ENCODE measurements at regions not wholly inside any gene's neighbourhood (a gene's known extent, or its start where the extent isn't known, plus 50 kb on each side); places are given as distances from the start of the nearest gene placed in this dataset.

DNA sequence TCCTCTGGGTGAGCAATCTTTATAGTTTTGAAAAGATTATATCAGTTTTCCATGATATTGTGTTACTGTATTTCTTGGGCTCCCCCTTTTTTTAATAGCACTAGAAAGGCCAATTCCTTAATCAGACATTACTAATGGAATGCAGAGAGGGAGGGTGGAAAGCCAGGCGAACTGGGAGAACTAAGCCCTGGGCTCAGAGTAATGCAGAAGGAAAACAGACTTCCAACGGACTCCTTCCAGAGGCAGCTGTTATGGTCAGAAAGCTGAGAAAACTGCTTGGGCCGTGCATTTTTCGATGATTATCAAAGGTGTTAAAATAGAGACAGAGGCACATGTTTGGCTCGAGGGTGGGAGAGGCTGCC is 206.3 kb downstream of the FOXD2 start:
- Histone ChIP-seq H3K36me3 (ENCODE audit: low read depth) (no peaks in the 10 kb centered on the region), H3K4me3 (no peak overlapping the region), H3K9me3 (no peaks in the 10 kb centered on the region), H3K4me1 (ENCODE audit: low read depth) (no peaks in the 10 kb centered on the region)
- intact Hi-C loops (cut with DNase I, micrococcal nuclease) = no loop called here
- ATAC-seq (no peak), DNase-seq (no peak)
- TF ChIP-seq, protein P1, sequence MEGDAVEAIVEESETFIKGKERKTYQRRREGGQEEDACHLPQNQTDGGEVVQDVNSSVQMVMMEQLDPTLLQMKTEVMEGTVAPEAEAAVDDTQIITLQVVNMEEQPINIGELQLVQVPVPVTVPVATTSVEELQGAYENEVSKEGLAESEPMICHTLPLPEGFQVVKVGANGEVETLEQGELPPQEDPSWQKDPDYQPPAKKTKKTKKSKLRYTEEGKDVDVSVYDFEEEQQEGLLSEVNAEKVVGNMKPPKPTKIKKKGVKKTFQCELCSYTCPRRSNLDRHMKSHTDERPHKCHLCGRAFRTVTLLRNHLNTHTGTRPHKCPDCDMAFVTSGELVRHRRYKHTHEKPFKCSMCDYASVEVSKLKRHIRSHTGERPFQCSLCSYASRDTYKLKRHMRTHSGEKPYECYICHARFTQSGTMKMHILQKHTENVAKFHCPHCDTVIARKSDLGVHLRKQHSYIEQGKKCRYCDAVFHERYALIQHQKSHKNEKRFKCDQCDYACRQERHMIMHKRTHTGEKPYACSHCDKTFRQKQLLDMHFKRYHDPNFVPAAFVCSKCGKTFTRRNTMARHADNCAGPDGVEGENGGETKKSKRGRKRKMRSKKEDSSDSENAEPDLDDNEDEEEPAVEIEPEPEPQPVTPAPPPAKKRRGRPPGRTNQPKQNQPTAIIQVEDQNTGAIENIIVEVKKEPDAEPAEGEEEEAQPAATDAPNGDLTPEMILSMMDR (IDR thresholded peaks at IDR 0.05) = no peak

DNA sequence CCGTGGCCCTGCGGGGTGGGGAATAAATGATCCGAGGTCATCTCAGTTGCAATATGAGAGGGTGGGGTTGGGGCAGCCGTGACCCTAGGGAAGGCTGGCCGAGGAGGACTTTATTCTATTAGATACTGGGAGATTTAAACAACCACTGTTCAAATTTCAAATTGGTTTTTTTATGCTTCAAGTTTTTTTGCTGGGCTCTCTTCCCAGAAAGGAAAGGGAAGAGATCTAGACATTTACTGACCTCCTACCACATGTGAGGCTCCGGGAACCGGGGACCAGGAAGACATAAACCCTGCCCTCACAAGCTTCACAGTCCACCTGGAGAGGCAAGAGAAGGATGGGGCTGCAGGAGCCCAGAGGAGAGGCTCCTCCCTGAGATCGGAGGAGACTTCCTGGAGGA is 207.3 kb downstream of the FOXD2 start:
- Histone ChIP-seq H3K9me3 (no peaks in the 10 kb centered on the region), H3K4me1 (ENCODE audit: low read depth) (peaks cover 2% of the 10 kb centered on the region), H3K36me3 (ENCODE audit: low read depth) (no peaks in the 10 kb centered on the region), H3K4me3 (no peak overlapping the region)
- TF ChIP-seq, protein P1 (IDR thresholded peaks at IDR 0.05) = no peak
- intact Hi-C loops (cut with DNase I, micrococcal nuclease) = no loop called here
- DNase-seq (no peak), ATAC-seq (no peak)

GRCh38 chr1:47646676-47647075 is 208.8 kb downstream of the FOXD2 start:
- peaks cover 17% of the 10 kb centered on the region for H3K4me1 ChIP-seq (ENCODE audit: low read depth)
- DNase-seq (no peak), ATAC-seq (no peak)
- no peak overlapping the region for H3K4me3 ChIP-seq
- H3K36me3 ChIP-seq (ENCODE audit: low read depth) = no peaks in the 10 kb centered on the region
- intact Hi-C loops (cut with DNase I, micrococcal nuclease) = no loop called here
- TF ChIP-seq, protein P1 (IDR thresholded peaks at IDR 0.05) = no peak
- H3K9me3 ChIP-seq = no peaks in the 10 kb centered on the region

DNA sequence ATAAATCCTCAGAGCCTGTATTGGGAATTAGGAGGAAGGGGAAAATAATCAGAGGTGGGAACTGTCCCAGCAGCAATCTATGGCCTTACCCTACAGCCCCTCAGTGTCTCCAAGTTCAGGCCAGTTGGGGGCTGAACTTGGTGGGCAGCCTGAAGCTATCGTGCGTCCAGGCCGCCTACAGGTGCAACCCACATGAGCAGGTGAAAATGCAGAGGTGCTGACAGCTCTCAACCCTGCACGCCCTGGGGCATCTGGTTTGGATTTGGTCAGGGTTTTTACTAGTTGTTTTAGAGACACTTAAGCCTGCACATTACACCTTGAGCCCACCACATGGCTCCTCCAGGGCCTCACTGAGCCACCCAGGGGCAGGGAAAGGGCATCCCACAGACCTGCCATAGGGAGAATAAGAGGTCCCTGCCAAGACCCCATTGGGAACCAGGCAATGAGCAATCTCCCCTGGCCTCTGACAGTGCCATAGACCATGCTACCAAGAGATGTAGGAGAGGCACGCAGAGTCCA is 209.5 kb downstream of the FOXD2 start:
- no peaks in the 10 kb centered on the region for H3K9me3 ChIP-seq
- peaks cover 24% of the 10 kb centered on the region for H3K4me1 ChIP-seq (ENCODE audit: low read depth)
- TF ChIP-seq, protein P1 (IDR thresholded peaks at IDR 0.05) = no peak
- ATAC-seq (no peak), DNase-seq (no peak)
- no peak overlapping the region for H3K4me3 ChIP-seq
- intact Hi-C loops (cut with DNase I, micrococcal nuclease) = no loop called here
- H3K36me3 ChIP-seq (ENCODE audit: low read depth) = no peaks in the 10 kb centered on the region

GRCh38 chr1:47650205-47650604 is 212.4 kb downstream of the FOXD2 start:
- peaks cover 24% of the 10 kb centered on the region for H3K4me1 ChIP-seq (ENCODE audit: low read depth)
- no peak overlapping the region for H3K4me3 ChIP-seq
- no peaks in the 10 kb centered on the region for H3K9me3 ChIP-seq
- intact Hi-C loops (cut with DNase I, micrococcal nuclease) = no loop called here
- peak; percentile 75 for ATAC-seq
- peak in 2 of 3 donors; percentile 19 to 47 for DNase-seq
- no peaks in the 10 kb centered on the region for H3K36me3 ChIP-seq (ENCODE audit: low read depth)
- TF ChIP-seq, protein P1 (IDR thresholded peaks at IDR 0.05) = no peak

- intact Hi-C loops (cut with DNase I, micrococcal nuclease) = no loop called here
- DNase-seq = no peak
- no peak for ATAC-seq
- H3K36me3 ChIP-seq (ENCODE audit: low read depth) = no peaks in the 10 kb centered on the region
- TF ChIP-seq, protein P1 (IDR thresholded peaks at IDR 0.05) = no peak
- no peak overlapping the region for H3K4me3 ChIP-seq
- H3K4me1 ChIP-seq (ENCODE audit: low read depth) = peaks cover 24% of the 10 kb centered on the region
- H3K9me3 ChIP-seq = no peaks in the 10 kb centered on the region
Observed at GRCh38 chr1:47650611-47651010, 212.8 kb downstream of the FOXD2 start.

All from mucosa of descending colon (tissue), 3 donors.